Right atrium auricular region (tissue), 2 donors: ENCODE measurements at regions not wholly inside any gene's neighbourhood (a gene's known extent, or its start where the extent isn't known, plus 50 kb on each side); places are given as distances from the start of the nearest gene placed in this dataset.

Experiments
- DNase-seq: peaks from one replicate; pipeline ENCODE4 v3.0.0-alpha.2; 2019; ENCODE audit warnings: low spot score
- H3K27ac ChIP-seq, 2 donors: fragments of 200-600 bp; sonication (generic); 1 replicate in 1 of 2; 2 replicates in 1 of 2; pipeline ENCODE4 v1.5.1; 2016 to 2019
- H3K27me3 ChIP-seq, 2 donors: fragments of 200-600 bp; sonication (generic); one replicate each; pipeline versions ENCODE4 v1.5.1 to v1.6.0; 2017 to 2019
- H3K36me3 ChIP-seq: fragments of 200-600 bp; sonication (generic); one replicate; pipeline ENCODE4 v1.5.1; 2016
- H3K4me1 ChIP-seq, 2 donors: fragments of 200-600 bp; sonication (generic); one replicate each; pipeline versions ENCODE4 v1.5.1 to v1.6.0; 2017 to 2019
- H3K4me3 ChIP-seq, 2 donors: fragments of 200-600 bp; sonication (generic); 1 replicate in 1 of 2; 2 replicates in 1 of 2; pipeline ENCODE4 v1.5.1; 2017 to 2019; ENCODE audit warnings: mild to moderate bottlenecking in 1 of 2, moderate library complexity in 1 of 2
- H3K9me3 ChIP-seq, 2 donors: fragments of 200-600 bp; sonication (generic); one replicate each; pipeline ENCODE4 v1.5.1; 2019
- TF ChIP-seq, protein P1 (sequence below), 2 donors: fragments of 200-600 bp; sonication (generic); IDR thresholded peaks; one replicate each; pipeline ENCODE4 v1.5.1; 2019; ENCODE audit warnings: antibody characterized with exemption in 2 of 2

DNA sequence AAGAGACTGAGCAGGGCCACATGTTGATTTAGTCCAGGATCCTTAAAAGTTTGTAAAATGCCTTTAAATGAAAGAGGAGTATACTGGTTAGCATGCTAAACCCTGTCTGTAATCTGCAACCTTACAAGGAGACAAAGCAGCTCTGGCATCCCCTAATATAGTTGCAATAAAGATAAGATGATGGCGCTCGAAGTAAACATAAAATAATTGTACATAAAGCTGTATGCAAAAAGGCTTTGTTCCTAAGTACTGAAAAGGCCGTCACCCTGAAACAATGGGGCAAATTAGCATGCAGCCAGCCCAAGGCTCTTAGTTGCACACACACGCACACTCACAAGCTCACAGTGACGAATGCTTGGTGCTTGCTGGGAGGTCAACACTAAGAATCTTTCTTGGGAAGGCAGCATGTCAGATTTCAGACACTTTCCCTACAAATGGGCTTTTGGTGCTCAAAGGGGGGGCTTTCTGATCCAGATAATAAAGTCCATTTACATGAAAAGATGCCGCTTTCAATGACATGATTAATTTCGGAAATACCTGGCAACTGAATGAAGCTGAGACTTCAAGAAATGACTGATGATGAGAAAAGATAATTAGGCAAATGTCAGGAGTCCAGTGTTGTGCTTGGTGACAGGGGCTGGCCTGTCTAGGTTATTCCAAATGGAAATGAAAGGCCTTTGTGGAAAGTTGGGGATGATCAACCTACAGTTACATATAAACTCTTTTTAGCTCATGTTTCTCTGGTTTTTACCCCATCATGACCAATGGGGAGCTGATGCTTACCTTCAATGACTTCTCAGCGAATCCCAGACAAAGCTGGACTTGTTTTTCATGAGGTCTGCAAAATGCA is 370.3 kb downstream of the MEIS1 start:
- Histone ChIP-seq H3K36me3 (no peaks in the 10 kb centered on the region), H3K4me1 (no peaks in the 10 kb centered on the region), H3K27ac (no peak overlapping the region), H3K9me3 (no peaks in the 10 kb centered on the region), H3K4me3 (no peak overlapping the region), H3K27me3 (no peaks in the 10 kb centered on the region)
- no peak for DNase-seq
- TF ChIP-seq, protein P1, sequence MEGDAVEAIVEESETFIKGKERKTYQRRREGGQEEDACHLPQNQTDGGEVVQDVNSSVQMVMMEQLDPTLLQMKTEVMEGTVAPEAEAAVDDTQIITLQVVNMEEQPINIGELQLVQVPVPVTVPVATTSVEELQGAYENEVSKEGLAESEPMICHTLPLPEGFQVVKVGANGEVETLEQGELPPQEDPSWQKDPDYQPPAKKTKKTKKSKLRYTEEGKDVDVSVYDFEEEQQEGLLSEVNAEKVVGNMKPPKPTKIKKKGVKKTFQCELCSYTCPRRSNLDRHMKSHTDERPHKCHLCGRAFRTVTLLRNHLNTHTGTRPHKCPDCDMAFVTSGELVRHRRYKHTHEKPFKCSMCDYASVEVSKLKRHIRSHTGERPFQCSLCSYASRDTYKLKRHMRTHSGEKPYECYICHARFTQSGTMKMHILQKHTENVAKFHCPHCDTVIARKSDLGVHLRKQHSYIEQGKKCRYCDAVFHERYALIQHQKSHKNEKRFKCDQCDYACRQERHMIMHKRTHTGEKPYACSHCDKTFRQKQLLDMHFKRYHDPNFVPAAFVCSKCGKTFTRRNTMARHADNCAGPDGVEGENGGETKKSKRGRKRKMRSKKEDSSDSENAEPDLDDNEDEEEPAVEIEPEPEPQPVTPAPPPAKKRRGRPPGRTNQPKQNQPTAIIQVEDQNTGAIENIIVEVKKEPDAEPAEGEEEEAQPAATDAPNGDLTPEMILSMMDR (IDR thresholded peaks at IDR 0.05) = no peak

DNA sequence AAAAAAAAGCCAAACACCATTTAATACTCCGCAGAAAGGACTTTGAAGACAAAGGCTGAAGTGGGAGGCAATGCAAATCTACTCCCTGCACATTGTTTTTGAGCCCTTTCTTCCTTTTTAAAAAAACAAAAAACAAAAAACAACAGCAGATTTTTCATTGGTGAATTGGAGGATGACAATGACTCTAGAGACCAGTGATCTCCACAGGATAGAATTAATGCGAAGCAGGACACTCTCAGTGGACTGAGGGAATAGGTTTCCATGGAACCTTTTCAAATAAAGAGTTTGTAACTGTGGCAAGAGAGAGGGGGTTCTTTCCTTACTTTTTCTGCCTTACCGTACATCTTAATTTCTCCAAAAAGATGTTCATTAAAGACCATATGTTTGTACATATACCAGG is 371.0 kb downstream of the MEIS1 start:
- no peak for DNase-seq
- Histone ChIP-seq H3K27me3 (no peaks in the 10 kb centered on the region), H3K36me3 (no peaks in the 10 kb centered on the region), H3K27ac (no peak overlapping the region), H3K4me3 (no peak overlapping the region), H3K4me1 (no peaks in the 10 kb centered on the region), H3K9me3 (no peaks in the 10 kb centered on the region)
- TF ChIP-seq, protein P1 (IDR thresholded peaks at IDR 0.05) = no peak

DNA sequence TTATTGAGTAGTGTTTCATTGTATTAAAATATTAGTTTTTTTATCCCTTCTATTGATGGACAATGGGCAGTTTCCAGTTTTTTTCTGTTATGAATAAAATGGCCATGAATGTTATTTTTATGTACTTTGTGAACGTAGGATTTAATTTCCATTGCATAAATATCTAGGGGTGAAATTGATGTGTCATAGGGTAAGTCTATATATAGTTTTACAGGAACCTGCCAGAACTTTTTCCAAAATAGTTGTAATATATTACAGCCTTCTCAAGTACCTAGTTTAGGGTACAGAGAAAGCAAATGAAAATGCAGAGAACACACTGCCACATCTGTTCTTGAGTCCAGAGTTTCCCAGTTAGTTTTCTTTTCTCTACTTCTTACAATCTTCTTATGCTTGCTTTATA is 378.6 kb downstream of the MEIS1 start:
- Histone ChIP-seq H3K9me3 (peaks cover 0 to 5% of the 10 kb centered on the region in 2 donors), H3K27ac (no peak overlapping the region), H3K4me1 (no peaks in the 10 kb centered on the region), H3K36me3 (no peaks in the 10 kb centered on the region), H3K27me3 (no peaks in the 10 kb centered on the region), H3K4me3 (no peak overlapping the region)
- DNase-seq = no peak
- TF ChIP-seq, protein P1 (IDR thresholded peaks at IDR 0.05) = no peak

DNA sequence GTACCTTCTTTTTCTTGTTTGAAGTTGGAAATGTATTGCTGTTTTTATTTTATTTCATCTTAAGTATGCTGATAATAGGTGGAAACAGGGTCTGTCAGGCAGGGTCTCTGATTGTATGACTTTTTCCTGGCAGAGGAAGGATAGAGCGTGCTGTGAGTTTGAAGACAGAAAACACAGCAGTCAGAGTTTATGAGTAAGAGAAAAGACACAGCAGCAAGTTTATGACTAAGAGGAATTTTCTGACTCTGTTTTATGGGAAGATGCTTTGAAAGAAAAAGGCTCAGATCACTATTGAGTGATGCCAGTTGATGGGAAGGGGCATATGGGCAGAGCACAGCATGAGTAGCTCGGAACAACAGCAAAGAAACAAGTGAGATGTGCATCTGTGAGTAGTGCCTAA is 379.1 kb downstream of the MEIS1 start:
- Histone ChIP-seq H3K27ac (no peak overlapping the region), H3K9me3 (peaks cover 0 to 9% of the 10 kb centered on the region in 2 donors), H3K27me3 (no peaks in the 10 kb centered on the region), H3K36me3 (no peaks in the 10 kb centered on the region), H3K4me3 (no peak overlapping the region), H3K4me1 (no peaks in the 10 kb centered on the region)
- TF ChIP-seq, protein P1 (IDR thresholded peaks at IDR 0.05) = no peak
- no peak for DNase-seq

DNA sequence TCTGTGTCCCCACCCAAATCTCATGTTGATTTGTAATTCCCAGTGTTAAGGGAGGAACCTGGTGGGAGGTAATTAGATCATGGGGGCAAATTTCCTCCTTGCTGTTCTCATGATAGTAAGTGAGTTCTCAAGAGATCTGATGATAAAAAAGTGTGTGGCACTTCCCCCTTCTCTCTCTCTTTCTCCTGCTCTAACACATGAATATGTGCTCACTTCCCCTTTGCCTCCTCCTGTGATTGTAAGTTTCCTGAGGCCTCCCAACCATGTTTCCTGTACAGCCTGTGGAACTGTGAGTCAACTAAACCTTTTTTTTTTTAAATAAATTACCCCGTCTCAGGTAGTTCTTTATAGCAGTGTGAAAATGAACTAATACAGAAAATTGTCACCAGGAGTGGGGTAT is 380.0 kb downstream of the MEIS1 start:
- TF ChIP-seq, protein P1 (IDR thresholded peaks at IDR 0.05) = no peak
- no peak for DNase-seq
- H3K27ac ChIP-seq = no peak overlapping the region
- H3K4me1 ChIP-seq = no peaks in the 10 kb centered on the region
- H3K9me3 ChIP-seq = peaks cover 0 to 9% of the 10 kb centered on the region in 2 donors
- no peaks in the 10 kb centered on the region for H3K36me3 ChIP-seq
- H3K4me3 ChIP-seq = no peak overlapping the region
- H3K27me3 ChIP-seq = no peaks in the 10 kb centered on the region

DNA sequence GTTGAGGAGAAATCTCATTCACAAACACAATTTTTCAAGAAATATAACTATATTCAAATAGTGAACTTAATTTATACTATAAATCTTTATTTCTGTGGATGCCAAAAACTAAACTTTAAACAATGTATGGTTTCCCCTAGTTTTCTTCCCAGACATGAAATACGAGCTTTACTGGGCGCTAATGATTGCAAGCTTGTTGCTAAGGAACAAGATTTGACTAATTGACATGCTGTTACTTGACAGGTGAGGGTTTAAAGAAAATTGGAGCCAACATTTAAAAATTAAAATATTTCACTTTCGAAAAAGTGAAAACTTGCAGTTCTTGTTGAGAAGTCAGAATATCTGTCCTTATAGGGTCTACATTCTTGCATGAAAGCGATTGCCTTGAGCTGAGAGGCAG is 381.0 kb downstream of the MEIS1 start:
- Histone ChIP-seq H3K27ac (no peak overlapping the region), H3K9me3 (peaks cover 0 to 9% of the 10 kb centered on the region in 2 donors), H3K4me1 (no peaks in the 10 kb centered on the region), H3K36me3 (no peaks in the 10 kb centered on the region), H3K27me3 (no peaks in the 10 kb centered on the region), H3K4me3 (no peak overlapping the region)
- TF ChIP-seq, protein P1 (IDR thresholded peaks at IDR 0.05) = no peak
- DNase-seq = no peak
